Fibroblast of skin of abdomen (primary cell): ENCODE measurements at regions not wholly inside any gene's neighbourhood (a gene's known extent, or its start where the extent isn't known, plus 50 kb on each side); places are given as distances from the start of the nearest gene placed in this dataset.
"Not testable (repeated sequence)": the region's sequence is repeated elsewhere in the genome, so short reads cannot be mapped to it uniquely, and the experiment has no call there.

Experiments
- DNase-seq: peaks from one replicate; pipeline ENCODE4 v3.0.0-alpha.2; 2013

DNA sequence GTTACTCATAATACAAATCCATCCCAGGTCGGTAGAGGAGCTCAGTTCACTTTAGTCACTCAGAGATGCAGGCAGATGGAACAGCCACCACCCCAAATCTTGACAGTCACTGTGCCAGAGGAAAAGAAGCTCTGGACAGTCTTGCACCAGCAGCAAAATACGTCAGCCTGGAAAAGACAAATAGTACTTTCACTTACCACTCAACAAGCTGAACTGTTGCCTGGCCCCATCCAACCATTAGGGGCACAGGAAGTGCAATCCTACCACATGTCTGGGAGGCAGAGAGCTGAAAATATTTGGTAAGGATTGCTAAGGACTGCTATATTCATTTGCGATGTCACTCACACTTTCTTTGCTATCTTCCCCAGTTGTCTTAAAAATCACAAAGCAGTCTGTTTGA is 239.1 kb upstream of the TOX3 start:
- no peak for DNase-seq

DNA sequence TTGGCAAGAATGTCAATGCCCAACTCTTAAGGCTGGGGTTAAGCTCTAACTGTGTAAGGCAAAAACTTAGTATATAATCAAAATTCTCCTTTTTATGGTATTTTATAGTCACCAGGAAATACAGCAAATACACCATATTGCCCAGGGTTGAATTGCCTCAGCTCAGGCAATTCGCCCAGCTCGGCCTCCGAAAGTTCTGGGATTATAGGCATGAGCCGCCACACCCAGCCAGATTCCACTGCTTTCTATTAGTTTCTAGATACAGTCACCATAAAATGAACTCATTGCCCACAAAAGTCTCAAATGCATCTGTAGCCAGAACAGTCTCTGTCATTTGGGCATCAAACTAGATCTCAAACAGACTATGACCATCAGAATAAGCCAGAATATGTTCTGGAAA is 238.7 kb upstream of the TOX3 start:
- DNase-seq, result no peak

DNA sequence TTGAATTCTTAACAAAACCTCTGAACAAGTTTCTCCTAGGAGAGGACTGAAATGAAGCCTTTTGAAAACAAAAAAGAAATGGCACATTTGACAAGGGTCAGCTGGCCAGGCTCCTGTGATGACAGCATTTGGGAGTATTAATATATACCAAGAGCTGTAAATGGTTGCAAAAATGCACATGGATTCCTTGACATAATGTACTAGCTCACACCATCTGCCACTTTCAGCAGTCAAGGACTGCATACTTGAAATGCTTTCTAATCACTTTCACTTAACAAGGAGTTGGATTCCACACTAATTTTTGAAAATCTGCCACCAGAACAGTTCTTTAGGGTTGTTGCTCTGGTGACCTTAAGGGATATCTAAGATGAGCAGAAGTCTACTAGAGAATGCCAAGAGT is 236.7 kb upstream of the TOX3 start:
- DNase-seq, result no peak

DNA sequence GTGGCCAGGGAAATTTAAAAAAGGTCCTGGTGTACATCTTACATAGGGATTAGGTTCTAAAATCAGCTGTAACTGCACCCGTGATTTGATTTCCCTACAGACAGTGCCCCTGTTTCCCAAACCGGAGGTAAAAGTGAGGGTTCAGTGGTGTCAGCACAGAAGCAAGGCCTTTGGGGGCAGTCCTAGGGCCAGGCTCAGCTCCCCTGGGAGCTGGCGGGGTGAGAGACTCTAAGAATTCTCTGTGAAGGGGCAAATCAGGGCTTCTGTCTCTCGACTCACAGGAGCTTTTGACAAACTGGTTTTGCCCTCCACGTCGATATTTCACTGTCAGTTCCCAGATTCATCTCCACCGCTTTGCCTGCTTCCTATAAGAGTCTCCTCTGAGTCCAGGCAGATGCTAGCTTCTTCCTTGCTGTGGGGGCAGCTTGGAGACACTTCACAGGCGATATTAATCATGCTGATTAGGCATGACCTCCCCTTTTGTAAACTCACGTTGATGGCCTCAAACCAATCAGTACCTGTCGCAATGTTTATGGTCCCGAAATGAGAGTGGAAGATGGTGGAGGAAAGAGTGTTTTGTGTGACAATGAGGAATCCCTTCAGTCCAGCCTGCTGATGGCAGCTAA is 234.2 kb upstream of the TOX3 start:
- DNase-seq, result no peak

DNA sequence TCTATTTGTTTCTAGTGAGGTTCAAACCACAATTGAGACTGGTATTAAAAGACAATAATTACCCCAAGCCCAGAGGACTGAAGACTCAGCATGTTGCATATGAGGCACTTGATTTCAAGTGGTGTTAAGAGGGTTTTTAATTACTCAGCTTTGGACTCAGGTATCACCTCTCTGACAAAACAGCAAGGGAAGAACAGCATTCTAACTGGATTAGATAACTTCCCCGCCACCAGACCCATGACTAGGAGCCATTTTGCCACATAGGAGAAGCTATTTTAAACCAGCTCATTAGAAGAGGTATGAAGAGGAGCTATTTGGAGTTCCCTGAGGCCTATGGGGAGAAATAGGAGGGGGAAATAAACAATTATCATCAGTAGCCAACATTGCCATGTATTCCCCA is 226.1 kb upstream of the TOX3 start:
- DNase-seq, result no peak

DNA sequence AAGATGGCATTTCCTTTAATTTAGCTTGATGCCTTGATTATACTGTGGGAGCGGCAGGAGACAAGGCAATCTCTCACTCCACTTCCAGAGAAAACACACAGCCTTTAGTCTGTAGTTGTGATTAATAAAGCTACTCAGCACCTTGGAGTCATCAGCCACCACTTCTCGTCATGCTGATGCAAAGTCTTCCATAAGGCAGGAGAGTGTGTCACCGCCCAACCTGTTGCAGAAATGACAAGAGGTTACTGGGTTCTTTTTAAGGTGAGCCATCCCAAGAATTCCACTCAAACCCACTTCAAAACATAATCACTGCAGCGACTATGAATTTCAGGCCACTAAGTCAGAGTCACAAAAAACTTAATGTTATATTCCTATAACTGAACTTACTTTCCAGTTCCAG is 223.9 kb upstream of the TOX3 start:
- DNase-seq, result no peak

DNA sequence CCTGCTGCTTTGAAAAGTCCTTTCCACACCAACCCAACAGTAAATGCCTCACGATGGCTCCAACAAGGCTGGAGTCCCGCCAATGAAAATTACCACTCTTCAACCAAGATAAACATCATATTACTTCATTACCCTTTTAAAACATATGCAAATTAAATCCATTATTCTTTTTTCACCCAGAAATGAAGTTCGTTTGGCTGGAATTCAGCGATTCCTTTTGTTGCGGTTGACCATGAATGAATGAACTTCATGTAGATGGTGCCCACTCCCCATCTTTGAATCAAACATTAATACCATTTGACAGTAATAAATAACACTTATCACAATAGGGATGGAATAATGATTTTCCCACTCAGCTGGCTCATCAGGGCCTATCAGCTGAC is 211.5 kb upstream of the TOX3 start:
- no peak for DNase-seq

DNA sequence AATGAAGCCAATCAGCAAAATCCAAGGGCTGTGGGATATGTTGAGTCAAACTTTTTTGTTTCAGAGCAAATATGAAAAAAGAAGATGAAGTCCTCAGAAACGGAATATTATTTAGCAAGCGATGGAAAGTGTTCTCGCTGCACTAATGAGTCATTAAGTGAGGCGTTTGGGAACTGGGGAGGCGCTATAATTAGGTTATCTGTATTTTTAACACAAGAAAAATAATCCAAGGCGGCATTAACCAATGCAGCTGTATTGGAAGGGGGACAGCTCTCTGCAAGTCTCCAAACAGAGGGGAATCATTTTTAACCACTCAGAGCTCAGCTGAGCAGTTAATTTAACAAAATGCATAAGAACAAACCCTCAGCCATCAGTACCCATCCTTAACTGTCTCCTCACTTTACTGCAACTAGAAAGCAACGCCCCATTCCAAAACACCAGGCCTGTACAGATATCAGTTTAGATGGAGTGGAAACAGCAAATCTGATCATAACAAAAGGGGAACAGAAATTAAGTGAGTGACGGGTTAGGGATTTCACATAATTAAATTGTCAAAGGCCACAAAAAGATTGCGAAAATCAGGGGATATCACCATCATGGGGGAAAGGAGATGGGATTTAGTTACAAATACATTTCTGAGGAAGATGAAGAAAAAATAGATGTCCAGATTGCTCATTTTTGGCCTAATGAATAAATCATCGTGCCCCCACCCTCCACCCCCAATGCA is 211.0 kb upstream of the TOX3 start:
- no peak for DNase-seq

DNA sequence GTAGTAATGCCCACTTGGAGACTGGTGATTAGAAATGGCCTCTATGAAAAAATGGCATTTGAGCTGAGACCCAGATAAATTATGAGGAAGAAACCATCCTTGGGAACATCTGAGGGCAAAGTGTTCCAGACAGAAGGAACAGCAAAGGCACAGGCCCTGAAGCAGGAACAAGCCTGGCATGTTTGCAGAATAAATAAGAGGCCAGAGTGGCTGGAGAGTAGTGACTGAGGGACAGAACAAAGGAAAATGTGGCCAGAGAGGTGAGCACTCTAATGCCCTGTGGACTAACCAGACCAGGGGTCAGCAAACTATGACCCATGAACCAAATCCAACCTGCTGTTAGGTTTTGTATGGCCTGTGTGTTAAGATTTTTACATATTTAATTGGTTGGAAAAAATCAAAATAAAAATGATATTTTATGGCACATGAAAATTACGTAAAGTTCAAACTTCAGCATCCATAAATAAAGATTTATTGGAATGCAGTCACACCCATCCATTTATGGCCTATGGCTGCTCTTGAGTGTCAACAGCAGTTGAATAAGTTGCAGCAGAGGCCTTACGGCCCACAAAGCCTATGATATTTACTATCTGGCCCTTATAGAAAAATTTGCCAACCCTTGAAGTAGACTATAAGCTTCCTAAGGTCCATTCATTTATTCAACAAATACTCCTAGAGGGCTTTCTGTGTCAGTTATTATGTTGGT is 210.0 kb upstream of the TOX3 start:
- DNase-seq, result no peak

DNA sequence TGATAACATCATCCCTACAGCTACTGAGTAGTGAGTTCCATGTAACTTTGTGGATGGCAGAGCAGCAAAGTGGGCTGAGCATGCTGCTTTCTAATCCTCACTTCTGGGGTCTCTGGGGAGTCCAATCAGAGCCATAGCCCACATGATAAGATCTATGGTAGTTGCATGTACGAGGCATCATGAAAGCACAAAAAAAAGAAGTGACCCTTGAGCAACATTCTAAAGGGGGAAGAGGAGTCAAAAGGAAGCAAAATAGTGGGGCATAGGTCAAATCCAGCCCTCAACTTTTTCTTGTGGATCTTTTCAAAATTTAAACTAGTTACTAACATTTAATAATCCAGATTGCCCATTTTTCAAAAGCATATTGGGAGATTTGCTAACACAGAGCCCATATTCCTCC is 208.5 kb upstream of the TOX3 start:
- DNase-seq, result no peak

DNA sequence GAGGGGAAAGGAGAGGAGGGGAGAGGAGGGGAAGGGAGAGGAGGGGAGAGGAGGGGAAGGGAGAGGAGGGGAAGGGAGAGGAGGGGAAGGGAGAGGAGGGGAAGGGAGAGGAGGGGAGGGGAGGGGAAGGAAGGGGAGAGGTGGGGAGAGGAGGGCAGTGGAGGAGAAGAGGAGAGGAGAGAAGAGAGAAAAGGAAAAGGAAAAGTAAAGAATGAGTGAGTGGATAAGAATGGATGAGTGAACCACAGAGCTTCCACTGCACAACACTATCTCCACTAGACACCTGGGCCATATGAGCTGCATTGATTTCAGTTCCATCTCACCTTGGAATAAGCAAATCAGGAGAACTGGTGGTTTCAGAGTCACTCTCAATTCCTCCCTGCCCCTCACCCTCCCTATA is 204.1 kb upstream of the TOX3 start:
- no peak for DNase-seq

DNA sequence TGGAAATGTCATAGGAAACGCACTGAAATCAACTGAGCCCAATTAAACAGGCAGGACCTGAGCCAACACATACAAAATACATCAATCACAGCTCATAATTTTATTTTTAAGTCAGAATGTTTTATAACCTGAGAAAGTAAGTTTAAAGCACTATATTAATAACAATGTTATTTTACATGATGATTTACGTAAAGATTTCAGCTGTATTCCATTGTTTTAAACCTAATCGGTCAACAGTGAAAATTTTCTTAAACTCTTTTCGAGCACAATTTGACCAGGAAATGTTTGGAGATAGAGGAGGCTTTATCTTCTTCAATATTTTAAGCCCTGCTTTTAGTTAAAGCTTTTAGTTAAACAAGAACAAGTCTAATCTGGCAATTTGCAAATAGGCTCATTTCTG is 201.8 kb upstream of the TOX3 start:
- DNase-seq, result no peak

DNA sequence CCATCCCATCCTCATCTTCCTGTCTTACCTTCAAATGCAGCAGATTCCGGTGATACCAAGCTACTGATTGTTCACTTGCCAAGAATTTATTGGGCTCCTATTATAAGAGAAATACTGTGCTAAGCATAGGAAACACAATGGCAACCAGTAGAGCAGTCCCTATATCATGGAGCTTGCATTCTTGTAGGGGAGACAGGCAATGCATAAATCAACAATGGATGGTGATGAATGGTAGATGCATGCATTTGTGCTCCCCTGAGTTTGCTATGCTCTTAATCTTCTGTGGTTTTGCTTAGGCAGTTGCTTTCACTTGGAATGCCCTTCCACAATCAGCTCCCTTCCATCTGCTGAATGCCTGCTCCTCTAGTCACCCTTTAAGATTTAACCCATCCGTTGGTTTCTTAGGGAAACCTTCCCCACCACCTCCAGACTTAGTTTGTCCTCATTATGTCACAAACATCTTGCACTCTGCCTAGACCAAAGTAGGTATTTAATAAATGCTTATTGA is 200.2 kb upstream of the TOX3 start:
- no peak for DNase-seq

DNA sequence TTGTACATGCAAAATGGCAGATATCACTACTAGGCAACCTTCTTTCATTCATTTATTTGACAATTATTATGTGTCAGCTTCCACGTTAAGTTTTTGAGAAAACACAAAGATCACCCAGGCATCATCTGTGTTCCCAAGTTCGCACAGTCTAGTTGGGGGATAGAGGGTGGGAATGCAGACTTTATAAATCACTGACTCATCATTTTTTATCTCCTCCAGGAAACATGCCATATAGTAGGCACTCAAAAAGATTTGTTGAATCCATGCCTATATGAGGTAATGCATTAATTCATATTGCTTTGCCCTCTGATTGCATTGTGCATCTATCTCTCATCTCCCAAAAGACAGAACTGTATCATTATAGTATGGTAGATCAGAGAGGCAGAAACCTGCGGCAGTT is 196.8 kb upstream of the TOX3 start:
- no peak for DNase-seq

DNA sequence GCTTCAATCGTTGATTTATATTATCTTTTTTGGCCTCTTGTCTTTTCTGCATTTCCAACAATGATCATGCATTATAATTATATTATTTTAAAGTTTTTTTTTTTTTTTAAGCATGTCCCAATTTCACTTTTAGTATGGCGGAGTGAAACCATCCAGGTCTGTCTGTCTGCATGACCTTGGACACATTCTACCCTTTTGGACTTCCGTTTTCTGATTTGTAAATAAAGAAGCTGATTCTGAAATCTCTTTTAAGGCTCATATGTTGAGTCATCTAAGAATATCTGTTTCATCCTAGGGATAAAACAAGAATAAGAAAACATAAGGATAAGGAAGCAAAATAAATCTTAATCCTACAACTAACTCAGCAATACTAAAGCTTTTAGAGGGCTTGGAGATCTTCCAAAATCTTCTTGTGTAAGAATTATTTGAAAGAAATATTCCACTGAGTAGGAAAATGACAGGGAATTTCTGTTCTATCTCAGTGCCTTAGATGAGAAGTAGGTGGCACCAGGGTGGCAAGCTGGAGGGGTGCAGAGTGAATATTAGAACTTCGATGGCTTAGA is 195.7 kb upstream of the TOX3 start:
- no peak for DNase-seq

DNA sequence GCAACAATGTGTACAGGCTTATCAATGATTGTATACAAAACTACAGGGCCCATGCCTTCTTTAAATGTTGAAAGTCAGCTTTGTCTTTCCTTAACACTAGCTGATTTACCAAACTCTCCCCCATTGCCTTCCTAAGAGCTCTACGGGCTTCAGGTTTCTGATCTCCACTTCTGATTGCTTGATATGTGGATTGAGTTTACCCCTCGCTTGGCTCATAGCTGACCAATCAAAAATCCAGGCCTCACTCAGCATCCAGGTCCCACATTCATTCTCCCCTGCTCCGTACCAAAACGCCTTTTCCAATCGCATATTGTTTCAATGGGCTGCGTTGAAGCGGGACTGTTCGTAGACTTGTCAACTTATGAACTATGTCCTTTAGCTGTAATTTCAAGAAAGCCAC is 195.1 kb upstream of the TOX3 start:
- DNase-seq, result no peak

DNA sequence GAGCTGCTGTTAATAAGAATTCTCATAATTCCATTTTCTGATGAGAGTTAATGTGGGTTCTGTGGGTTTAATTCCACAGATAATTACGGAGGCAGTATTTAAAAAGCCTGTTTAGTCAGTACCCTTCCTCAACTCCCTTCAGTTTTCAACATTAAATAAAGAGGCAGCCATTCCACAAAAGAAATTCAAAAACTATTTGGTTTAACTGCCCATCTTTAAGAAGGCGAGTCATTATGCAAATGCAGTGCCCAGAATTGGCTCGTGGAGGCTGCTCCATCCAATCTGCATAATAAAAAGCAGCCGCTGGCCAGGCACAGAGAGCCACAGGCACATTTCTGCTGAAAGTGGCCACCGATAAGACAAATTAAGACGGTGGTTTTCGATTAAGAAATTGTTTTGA is 194.4 kb upstream of the TOX3 start:
- DNase-seq, result no peak

DNA sequence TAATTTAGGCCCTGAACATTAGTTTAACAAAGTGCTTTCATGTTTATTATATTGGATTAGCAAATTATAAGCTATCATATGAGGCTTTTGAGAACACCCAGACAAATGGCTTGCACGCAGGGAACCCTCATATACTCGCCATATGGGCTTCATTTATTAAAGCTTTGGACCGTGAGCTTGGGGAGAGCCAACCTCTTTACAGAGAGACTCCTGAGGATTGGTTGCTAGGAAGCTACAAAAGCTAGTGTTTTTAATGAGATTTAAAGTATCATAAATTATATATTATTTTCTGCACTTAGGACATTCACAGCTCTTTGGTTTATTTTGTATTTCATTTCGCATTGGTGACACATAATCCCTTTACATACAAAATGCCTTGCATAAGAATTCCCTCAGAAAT is 193.8 kb upstream of the TOX3 start:
- DNase-seq, result no peak

DNA sequence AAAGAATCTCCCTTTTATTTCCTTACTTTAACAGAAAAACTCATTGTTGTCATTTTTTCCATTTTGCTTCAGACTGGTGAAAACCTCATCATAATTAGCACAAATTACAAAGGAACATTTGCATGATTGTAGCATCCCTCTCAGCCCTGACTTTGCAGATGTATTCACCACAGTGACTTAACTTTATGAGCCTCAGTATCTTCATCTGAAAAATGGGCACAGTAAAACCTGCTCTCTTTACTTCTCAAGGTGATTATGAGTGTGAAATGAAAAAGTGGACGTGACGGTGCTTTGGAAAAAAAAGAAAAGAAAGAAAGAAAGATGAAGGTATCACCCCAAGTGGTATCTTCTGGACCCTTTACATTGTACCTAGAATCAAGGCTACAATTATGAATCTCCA is 193.4 kb upstream of the TOX3 start:
- DNase-seq, result no peak

DNA sequence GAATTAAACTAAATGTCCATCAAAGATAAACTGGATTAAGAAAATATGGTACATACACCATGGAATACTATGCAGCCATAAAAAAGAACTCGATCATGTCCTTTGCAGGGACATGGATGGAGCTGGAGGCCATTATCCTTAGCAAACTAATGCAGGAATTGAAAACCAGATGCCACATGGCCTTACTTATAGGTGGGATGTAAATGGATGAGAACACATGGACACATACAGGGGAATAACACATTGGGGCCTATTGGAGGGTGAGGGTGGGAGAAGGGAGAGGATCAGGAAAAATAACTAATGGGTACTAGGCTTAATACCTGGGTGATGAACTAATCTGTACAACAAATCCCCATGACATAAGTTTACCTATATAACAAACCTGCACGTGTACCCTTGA is 192.0 kb upstream of the TOX3 start:
- not testable (repeated sequence) for DNase-seq

DNA sequence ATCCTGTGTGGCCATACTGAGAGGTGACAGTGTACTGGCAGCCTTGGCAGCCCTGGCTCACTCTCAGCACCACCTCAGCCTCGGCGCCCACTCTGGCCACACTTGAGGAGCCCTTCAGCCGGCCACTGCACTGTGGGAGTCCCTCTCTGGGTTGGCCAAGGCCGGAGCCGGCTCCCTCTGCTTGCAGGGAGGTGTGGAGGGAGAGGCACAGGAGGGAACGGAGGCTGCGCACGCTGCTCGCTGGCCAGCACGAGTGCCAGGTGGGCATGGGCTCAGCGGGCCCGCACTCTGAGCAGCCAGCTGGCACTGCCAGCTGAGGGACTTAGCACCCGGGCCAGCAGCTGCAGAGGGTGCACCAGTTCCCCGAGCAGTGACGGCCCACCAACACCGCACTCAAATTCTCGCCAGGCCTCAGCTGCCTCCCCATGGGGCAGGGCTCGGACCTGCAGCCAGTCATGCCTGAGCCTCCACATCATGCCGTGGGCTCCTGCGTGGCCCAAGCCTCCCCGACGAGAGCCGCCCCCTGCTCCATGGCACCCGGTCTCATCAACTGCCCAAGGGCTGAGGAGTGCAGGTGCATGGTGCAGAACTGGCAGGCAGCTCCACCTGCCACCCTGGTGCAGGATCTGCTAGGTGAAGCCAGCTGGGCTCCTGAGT is 184.4 kb upstream of the TOX3 start:
- no peak for DNase-seq

DNA sequence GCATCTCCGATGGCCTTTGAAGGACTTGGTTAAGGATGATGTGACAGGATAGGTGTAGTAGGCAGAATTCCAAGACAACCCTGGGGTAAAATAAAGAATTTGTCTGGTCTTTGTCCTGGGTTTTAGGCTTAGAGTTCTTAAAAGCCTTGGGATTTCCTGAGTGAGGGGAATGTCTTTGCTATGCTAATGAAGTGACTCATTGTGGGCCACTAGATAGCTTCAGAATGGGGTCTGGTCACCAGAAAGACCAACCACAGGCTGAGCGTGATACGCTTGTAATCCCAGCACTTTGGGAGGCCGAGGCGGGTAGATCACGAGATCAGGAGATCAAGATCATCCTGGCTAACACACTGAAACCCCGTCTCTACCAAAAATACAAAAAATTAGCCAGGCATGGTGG is 182.8 kb upstream of the TOX3 start:
- DNase-seq, result no peak

DNA sequence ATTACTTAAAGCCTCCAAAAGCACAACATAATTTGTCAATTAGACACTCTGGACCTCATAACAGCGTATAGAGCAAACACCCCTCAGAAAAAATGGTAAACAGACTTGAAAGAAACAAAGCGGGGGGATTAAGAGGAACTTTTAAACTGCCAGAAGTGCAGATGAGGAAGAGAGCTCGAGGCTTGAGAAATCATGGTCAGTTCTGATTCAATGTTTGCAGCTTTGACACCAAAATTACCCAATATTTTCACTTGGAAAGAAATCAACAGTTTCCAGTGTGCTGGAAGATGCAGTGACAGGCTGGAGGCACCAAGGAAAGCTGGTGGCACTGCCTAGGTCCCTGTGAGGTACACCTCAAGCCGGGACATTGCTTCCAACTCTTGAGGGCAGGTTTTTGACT is 180.9 kb upstream of the TOX3 start:
- DNase-seq, result no peak
